ENCODE measurements at regions not wholly inside any gene's neighbourhood (a gene's known extent, or its start where the extent isn't known, plus 50 kb on each side); places are given as distances from the start of the nearest gene placed in this dataset.
A peak's percentile ranks its signal among the peaks of the same experiment; 100 is the strongest.

DNA sequence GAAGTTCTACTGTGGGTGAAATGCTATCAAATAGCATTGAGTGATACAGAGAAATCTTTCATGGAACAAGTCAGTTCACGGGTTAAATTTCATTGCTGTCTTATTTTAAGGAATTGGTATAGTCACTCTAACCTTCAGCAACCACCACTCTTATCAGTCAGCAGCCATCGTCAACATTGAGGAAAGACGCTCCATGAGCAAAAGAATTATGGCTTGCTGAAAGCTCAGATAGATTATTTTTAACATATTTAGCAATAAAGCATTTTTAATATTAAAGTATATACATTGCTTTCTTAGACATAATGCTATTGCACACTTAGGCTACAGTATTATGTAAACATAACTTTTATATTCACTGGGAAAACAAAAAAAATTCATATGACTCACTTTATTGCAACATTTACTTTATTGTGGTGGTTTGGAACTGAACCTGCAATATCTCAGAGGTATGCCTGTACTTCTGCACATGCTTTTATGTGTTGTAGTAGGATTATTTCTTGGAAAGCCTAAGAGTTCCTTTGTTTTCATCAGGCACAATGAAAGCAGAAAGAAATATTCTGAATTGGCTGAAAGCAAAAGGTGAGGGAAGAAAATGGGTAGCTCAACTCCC is 586.7 kb downstream of the GBA3 start:
- H3K9ac ChIP-seq (ENCODE audit: insufficient read depth, low read length): no peak overlapping the region
- H2AFZ ChIP-seq (ENCODE audit: low read length): no peak overlapping the region
- H3K4me3 ChIP-seq (replicated peaks in 1 of 4; ENCODE audit: control extremely low read depth in 1 of 4, insufficient read depth in 1 of 4, low read depth in 3 of 4, low read length in 4 of 4): no peak overlapping the region
- no peaks in the 10 kb centered on the region for H3K79me2 ChIP-seq (ENCODE audit: control insufficient read depth, insufficient read depth, low read length)
- no peak overlapping the region for H3K4me2 ChIP-seq (ENCODE audit: extremely low read depth, insufficient read depth, low read length)
- H3K27ac ChIP-seq (ENCODE audit: insufficient read depth, low read length): no peak overlapping the region
- H3K9me3 ChIP-seq (ENCODE audit: control insufficient read depth, insufficient read depth, low read depth, low read length): no peaks in the 10 kb centered on the region
- DNase-seq (ENCODE audit: low read depth in 2 of 2): peak; percentile 27 to 33
- H3K4me1 ChIP-seq (ENCODE audit: control insufficient read depth, extremely low read depth, insufficient read depth, low read length): no peaks in the 10 kb centered on the region
- H3K27me3 ChIP-seq (ENCODE audit: control insufficient read depth, insufficient read depth, low read length): no peaks in the 10 kb centered on the region
- no peak for TF ChIP-seq EZH2 (IDR thresholded peaks at IDR 0.05; ENCODE audit: low read length, missing control alignments)
- no peak for TF ChIP-seq CTCF (conservative IDR thresholded peaks at IDR 0.05 in 1 of 2, IDR thresholded peaks at IDR 0.05 in 1 of 2; ENCODE audit: low read depth in 1 of 2, low read length in 2 of 2)
- H4K20me1 ChIP-seq (ENCODE audit: control insufficient read depth, extremely low read depth, insufficient read depth, low read length): no peaks in the 10 kb centered on the region
- H3K36me3 ChIP-seq (ENCODE audit: control insufficient read depth, insufficient read depth, low read length): no peaks in the 10 kb centered on the region

DNA sequence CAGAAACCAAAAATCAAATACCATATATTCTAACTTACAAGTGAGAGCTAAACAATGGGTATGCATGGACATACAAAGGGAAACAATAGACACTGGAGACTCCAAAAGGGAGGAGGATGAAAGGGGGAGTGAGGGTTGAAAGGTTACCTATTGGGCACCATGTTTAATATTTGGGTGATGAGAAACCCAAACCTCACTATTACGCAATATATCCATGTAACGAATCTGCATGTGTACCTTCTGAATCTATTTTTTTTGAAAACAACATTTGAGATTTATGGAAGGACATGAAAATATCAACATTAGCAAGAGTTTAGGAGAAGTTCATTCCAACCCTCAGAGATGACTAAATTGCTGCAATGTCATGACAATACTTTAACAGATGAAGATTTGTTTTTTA is 586.1 kb downstream of the GBA3 start:
- H3K4me1 ChIP-seq (ENCODE audit: control insufficient read depth, extremely low read depth, insufficient read depth, low read length): no peaks in the 10 kb centered on the region
- TF ChIP-seq EZH2 (IDR thresholded peaks at IDR 0.05; ENCODE audit: low read length, missing control alignments) (no peak), CTCF (conservative IDR thresholded peaks at IDR 0.05 in 1 of 2, IDR thresholded peaks at IDR 0.05 in 1 of 2; ENCODE audit: low read depth in 1 of 2, low read length in 2 of 2) (no peak)
- H4K20me1 ChIP-seq (ENCODE audit: control insufficient read depth, extremely low read depth, insufficient read depth, low read length): no peaks in the 10 kb centered on the region
- no peak overlapping the region for H3K4me3 ChIP-seq (replicated peaks in 1 of 4; ENCODE audit: control extremely low read depth in 1 of 4, insufficient read depth in 1 of 4, low read depth in 3 of 4, low read length in 4 of 4)
- no peaks in the 10 kb centered on the region for H3K36me3 ChIP-seq (ENCODE audit: control insufficient read depth, insufficient read depth, low read length)
- no peak overlapping the region for H3K4me2 ChIP-seq (ENCODE audit: extremely low read depth, insufficient read depth, low read length)
- no peaks in the 10 kb centered on the region for H3K79me2 ChIP-seq (ENCODE audit: control insufficient read depth, insufficient read depth, low read length)
- no peak overlapping the region for H3K27ac ChIP-seq (ENCODE audit: insufficient read depth, low read length)
- H3K9me3 ChIP-seq (ENCODE audit: control insufficient read depth, insufficient read depth, low read depth, low read length): no peaks in the 10 kb centered on the region
- H2AFZ ChIP-seq (ENCODE audit: low read length): no peak overlapping the region
- no peak overlapping the region for H3K9ac ChIP-seq (ENCODE audit: insufficient read depth, low read length)
- H3K27me3 ChIP-seq (ENCODE audit: control insufficient read depth, insufficient read depth, low read length): no peaks in the 10 kb centered on the region
- no peak for DNase-seq (ENCODE audit: low read depth in 2 of 2)

DNA sequence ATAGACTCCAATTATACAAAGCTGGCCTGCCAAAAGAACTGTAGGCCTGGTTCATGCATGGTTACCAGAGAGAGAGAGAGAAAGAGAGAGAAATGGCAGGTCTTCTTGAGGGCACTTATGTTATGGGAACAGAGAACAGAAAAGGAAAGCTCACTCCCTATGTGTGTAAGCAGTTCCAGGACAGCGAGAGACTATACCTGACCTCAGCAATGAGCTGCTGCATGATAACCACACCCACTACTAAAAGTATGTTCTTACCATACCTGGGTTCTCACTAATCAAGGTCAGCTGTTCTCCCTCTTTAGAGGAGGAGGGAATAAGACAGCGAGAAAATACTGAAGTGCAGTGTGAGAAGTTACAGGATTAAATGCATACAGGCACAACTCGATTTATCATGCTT is 583.3 kb downstream of the GBA3 start:
- DNase-seq (ENCODE audit: low read depth in 2 of 2): no peak
- Histone ChIP-seq H3K4me1 (ENCODE audit: control insufficient read depth, extremely low read depth, insufficient read depth, low read length) (no peaks in the 10 kb centered on the region), H3K79me2 (ENCODE audit: control insufficient read depth, insufficient read depth, low read length) (no peaks in the 10 kb centered on the region)

More for the DNA sequence above, 583.3 kb downstream of the GBA3 start:
- Histone ChIP-seq H3K9me3 (ENCODE audit: control insufficient read depth, insufficient read depth, low read depth, low read length) (no peaks in the 10 kb centered on the region), H3K27ac (ENCODE audit: insufficient read depth, low read length) (no peak overlapping the region), H3K4me2 (ENCODE audit: extremely low read depth, insufficient read depth, low read length) (no peak overlapping the region), H3K36me3 (ENCODE audit: control insufficient read depth, insufficient read depth, low read length) (no peaks in the 10 kb centered on the region), H2AFZ (ENCODE audit: low read length) (no peak overlapping the region), H4K20me1 (ENCODE audit: control insufficient read depth, extremely low read depth, insufficient read depth, low read length) (no peaks in the 10 kb centered on the region), H3K4me3 (replicated peaks in 1 of 4; ENCODE audit: control extremely low read depth in 1 of 4, insufficient read depth in 1 of 4, low read depth in 3 of 4, low read length in 4 of 4) (no peak overlapping the region), H3K27me3 (ENCODE audit: control insufficient read depth, insufficient read depth, low read length) (no peaks in the 10 kb centered on the region), H3K9ac (ENCODE audit: insufficient read depth, low read length) (no peak overlapping the region)
- TF ChIP-seq CTCF (conservative IDR thresholded peaks at IDR 0.05 in 1 of 2, IDR thresholded peaks at IDR 0.05 in 1 of 2; ENCODE audit: low read depth in 1 of 2, low read length in 2 of 2): no peak

Data from fibroblast of lung (primary cell).